HTR-8/SVneo (cell line): ENCODE measurements at regions not wholly inside any gene's neighbourhood (a gene's known extent, or its start where the extent isn't known, plus 50 kb on each side); places are given as distances from the start of the nearest gene placed in this dataset.

Source experiments
- DNase-seq: peaks from one replicate; pipeline ENCODE4 v3.0.0; 2011; ENCODE audit warnings: low spot score, mixed read lengths; ENCODE audit not compliant: insufficient read length
- FAIRE-seq: peaks from 2 replicates; lab custom pipeline; 2011; peaks lifted over from hg19 to GRCh38; lab: Jason Lieb, UNC

- no peak for DNase-seq
- FAIRE-seq: no peak
Observed at GRCh38 chr3:44173263-44173662, 68.4 kb upstream of the TOPAZ1 start.

GRCh38 chr3:44175070-44175469 is 66.6 kb upstream of the TOPAZ1 start:
- FAIRE-seq: no peak

GRCh38 chr3:44179246-44179645 is 62.4 kb upstream of the TOPAZ1 start:
- FAIRE-seq: no peak
- DNase-seq: no peak

More at GRCh38 chr3:44175070-44175469, 66.6 kb upstream of the TOPAZ1 start:
- DNase-seq: no peak

- FAIRE-seq (no peak), DNase-seq (no peak)
Observed at GRCh38 chr3:44184319-44184953, 57.2 kb upstream of the TOPAZ1 start.

- DNase-seq (no peak), FAIRE-seq (no peak)
Observed at GRCh38 chr3:44185396-44185915, 56.2 kb upstream of the TOPAZ1 start.

GRCh38 chr3:44186111-44186672 is 55.5 kb upstream of the TOPAZ1 start:
- DNase-seq (no peak), FAIRE-seq (no peak)

DNA sequence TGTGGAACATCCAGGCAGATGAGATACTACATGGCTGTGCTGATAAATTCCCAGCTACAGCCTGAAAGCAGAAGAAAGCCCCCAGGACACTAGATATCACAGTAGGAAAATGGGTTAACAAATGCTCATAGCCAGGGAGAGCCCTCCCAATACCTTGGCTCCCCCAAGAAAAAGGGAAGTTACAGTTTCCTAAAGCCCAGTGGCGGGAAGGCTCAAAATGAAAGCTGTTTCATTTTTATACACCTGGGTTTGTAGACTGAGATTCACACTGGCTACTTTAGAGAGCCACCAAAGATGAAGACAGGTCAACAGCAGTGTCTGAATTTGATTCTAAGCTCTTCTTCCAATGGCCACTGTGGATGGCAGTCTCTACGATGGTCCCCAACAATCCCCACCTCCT is 55.0 kb upstream of the TOPAZ1 start:
- FAIRE-seq: no peak
- DNase-seq: no peak
